Liver (tissue), 3 donors: ENCODE measurements at regions not wholly inside any gene's neighbourhood (a gene's known extent, or its start where the extent isn't known, plus 50 kb on each side); places are given as distances from the start of the nearest gene placed in this dataset.

Experiments used
- CTCF ChIP-seq: fragments of 150-350 bp; IDR thresholded peaks from 2 replicates; pipeline ENCODE4 v1.5.1; 2017; ENCODE audit warnings: improper control_type of control experiment, low read depth, low read length; ENCODE audit not compliant: missing input control
- EGR1 ChIP-seq, 2 donors: IDR thresholded peaks; 2 replicates each; pipeline ENCODE4 v1.6.1; 2016 to 2018; ENCODE audit warnings: antibody characterized with exemption in 2 of 2, low read depth in 2 of 2
- FOXA1 ChIP-seq: IDR thresholded peaks from 2 replicates; pipeline ENCODE4 v1.6.1; 2016; ENCODE audit warnings: antibody characterized with exemption
- FOXA2 ChIP-seq: IDR thresholded peaks from 2 replicates; pipeline ENCODE4 v1.6.1; 2016; ENCODE audit warnings: antibody characterized with exemption
- GABPA ChIP-seq, 2 donors: IDR thresholded peaks in 1 of 2; conservative IDR thresholded peaks in 1 of 2; 2 replicates each; pipeline ENCODE4 v1.6.1; 2016; ENCODE audit warnings: antibody characterized with exemption in 2 of 2, mild to moderate bottlenecking in 1 of 2, moderate library complexity in 1 of 2
- HNF4A ChIP-seq, 2 donors: conservative IDR thresholded peaks; 2 replicates each; pipeline ENCODE4 v1.6.1; 2016; ENCODE audit warnings: antibody characterized with exemption in 2 of 2, mild to moderate bottlenecking in 2 of 2
- MAX ChIP-seq: IDR thresholded peaks from 2 replicates; pipeline ENCODE4 v1.6.1; 2016; ENCODE audit warnings: antibody characterized with exemption
- RAD21 ChIP-seq, 2 donors: IDR thresholded peaks; 2 replicates each; pipeline ENCODE4 v1.6.1; 2016; ENCODE audit warnings: antibody characterized with exemption in 2 of 2, mild to moderate bottlenecking in 2 of 2
- REST ChIP-seq: IDR thresholded peaks from 2 replicates; pipeline ENCODE4 v1.6.1; 2016; ENCODE audit warnings: antibody characterized with exemption, mild to moderate bottlenecking
- RXRA ChIP-seq, 2 donors: IDR thresholded peaks; 2 replicates each; pipeline ENCODE4 v1.6.1; 2017 to 2018; ENCODE audit warnings: antibody characterized with exemption in 2 of 2, mild to moderate bottlenecking in 1 of 2
- SP1 ChIP-seq: IDR thresholded peaks from 2 replicates; pipeline ENCODE4 v1.6.1; 2018; ENCODE audit warnings: antibody characterized with exemption, mild to moderate bottlenecking
- YY1 ChIP-seq: IDR thresholded peaks from 2 replicates; pipeline ENCODE4 v1.6.1; 2016; ENCODE audit warnings: antibody characterized with exemption, mild to moderate bottlenecking
- TF ChIP-seq, protein P1 (sequence below): IDR thresholded peaks from 2 replicates; pipeline ENCODE4 v1.6.1; 2016; ENCODE audit warnings: antibody characterized with exemption
- donor health status: healthy.
- donor health status: healthy.

GRCh38 chr1:207219979-207220889, 101.2 kb upstream of the CD55 start:
- TF ChIP-seq CTCF (no peak), SP1 (no peak), HNF4A (conservative IDR thresholded peaks at IDR 0.05) (no peak), MAX (no peak), FOXA2 (no peak), YY1 (no peak), REST (no peak), RAD21 (IDR thresholded peaks at IDR 0.05) (no peak), FOXA1 (no peak), EGR1 (IDR thresholded peaks at IDR 0.05; ENCODE audit: low read depth in 2 of 2) (no peak), RXRA (IDR thresholded peaks at IDR 0.05) (no peak), GABPA (IDR thresholded peaks at IDR 0.05 in 1 of 2, conservative IDR thresholded peaks at IDR 0.05 in 1 of 2) (no peak)
- TF ChIP-seq, protein P1, sequence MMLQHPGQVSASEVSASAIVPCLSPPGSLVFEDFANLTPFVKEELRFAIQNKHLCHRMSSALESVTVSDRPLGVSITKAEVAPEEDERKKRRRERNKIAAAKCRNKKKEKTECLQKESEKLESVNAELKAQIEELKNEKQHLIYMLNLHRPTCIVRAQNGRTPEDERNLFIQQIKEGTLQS: no peak
